Mesenchymal stem cell (in vitro differentiated cells and primary cell): ENCODE measurements at regions not wholly inside any gene's neighbourhood (a gene's known extent, or its start where the extent isn't known, plus 50 kb on each side); places are given as distances from the start of the nearest gene placed in this dataset.

Experiments used
- DNase-seq: peaks from one replicate; pipeline ENCODE4 v3.0.0-alpha.2; 2013
- H2AFZ ChIP-seq: one replicate; pipeline ENCODE4 v1.6.1; 2013; ENCODE audit warnings: low read depth, mild to moderate bottlenecking, control low read depth, inconsistent platforms, low read length, moderate library complexity
- H2AK5ac ChIP-seq: 2 replicates; pipeline ENCODE4 v1.6.1; 2013; ENCODE audit warnings: low read length, moderate library complexity, mild to moderate bottlenecking, inconsistent platforms; ENCODE audit not compliant: severe bottlenecking
- H2BK120ac ChIP-seq: one replicate; pipeline ENCODE4 v1.6.1; 2013; ENCODE audit warnings: low read depth, mild to moderate bottlenecking, inconsistent platforms, low read length, moderate library complexity
- H2BK12ac ChIP-seq, 2 experiments: one replicate each; pipeline ENCODE4 v1.6.1; 2013; ENCODE audit warnings: inconsistent platforms in 2 of 2, low read length in 2 of 2, mild to moderate bottlenecking in 2 of 2, moderate library complexity in 2 of 2, control low read depth in 1 of 2
- H2BK15ac ChIP-seq: one replicate; pipeline ENCODE4 v1.6.1; 2013; ENCODE audit warnings: mild to moderate bottlenecking, low read depth, inconsistent platforms; ENCODE audit not compliant: poor library complexity, severe bottlenecking
- H2BK5ac ChIP-seq: 2 replicates; pipeline ENCODE4 v1.6.1; 2013; ENCODE audit warnings: low read depth, mild to moderate bottlenecking, low read length, control low read depth, inconsistent platforms; ENCODE audit not compliant: poor library complexity, severe bottlenecking
- H3K14ac ChIP-seq, 2 experiments: one replicate each; pipeline ENCODE4 v1.6.1; 2013; ENCODE audit warnings: inconsistent platforms in 2 of 2, low read length in 2 of 2, control low read depth in 1 of 2, mild to moderate bottlenecking in 1 of 2, moderate library complexity in 1 of 2
- H3K18ac ChIP-seq, 2 experiments: one replicate each; pipeline ENCODE4 v1.6.1; 2013; ENCODE audit warnings: inconsistent platforms in 2 of 2, low read length in 2 of 2, control low read depth in 1 of 2, low read depth in 1 of 2, mild to moderate bottlenecking in 1 of 2
- H3K23ac ChIP-seq, 2 experiments: one replicate each; pipeline ENCODE4 v1.6.1; 2013; ENCODE audit warnings: inconsistent platforms in 2 of 2, low read length in 2 of 2, mild to moderate bottlenecking in 2 of 2, moderate library complexity in 2 of 2, control low read depth in 1 of 2
- H3K27ac ChIP-seq: 2 replicates; pipeline ENCODE4 v1.5.1; 2013; ENCODE audit warnings: mild to moderate bottlenecking, moderate library complexity, low read length, control low read depth, inconsistent platforms; ENCODE audit not compliant: poor library complexity, severe bottlenecking
- H3K27me3 ChIP-seq, 2 experiments: 2 replicates each; pipeline versions ENCODE4 v1.6.1 to v1.7.0; 2013; ENCODE audit warnings: low read length in 2 of 2, mild to moderate bottlenecking in 2 of 2, moderate library complexity in 2 of 2, control low read depth in 1 of 2, inconsistent platforms in 1 of 2; ENCODE audit not compliant: control insufficient read depth in 1 of 2, insufficient read depth in 1 of 2
- H3K36me3 ChIP-seq, 2 experiments: 2 replicates each; pipeline versions ENCODE4 v1.6.1 to v1.7.0; 2013; ENCODE audit warnings: low read length in 2 of 2, control low read depth in 1 of 2, inconsistent platforms in 1 of 2, low read depth in 1 of 2, mild to moderate bottlenecking in 1 of 2; ENCODE audit not compliant: insufficient read depth in 2 of 2, control insufficient read depth in 1 of 2
- H3K4ac ChIP-seq, 2 experiments: one replicate each; pipeline ENCODE4 v1.6.1; 2013; ENCODE audit warnings: inconsistent platforms in 2 of 2, low read length in 2 of 2, mild to moderate bottlenecking in 2 of 2, moderate library complexity in 2 of 2, control low read depth in 1 of 2, low read depth in 1 of 2
- H3K4me1 ChIP-seq: 2 replicates; pipeline ENCODE4 v1.6.1; 2013; ENCODE audit warnings: low read depth, low read length, control low read depth; ENCODE audit not compliant: control insufficient read depth, insufficient read depth
- H3K4me2 ChIP-seq: 2 replicates; pipeline ENCODE4 v1.6.1; 2013; ENCODE audit warnings: low read length, mild to moderate bottlenecking, inconsistent platforms; ENCODE audit not compliant: poor library complexity, severe bottlenecking
- H3K4me3 ChIP-seq, 2 experiments: 2 replicates each; pipeline versions ENCODE4 v1.5.1 to v1.7.0; 2013; ENCODE audit warnings: low read length in 2 of 2, mild to moderate bottlenecking in 2 of 2, control low read depth in 1 of 2, low read depth in 1 of 2; ENCODE audit not compliant: insufficient read depth in 1 of 2
- H3K79me1 ChIP-seq: replicated peaks from 2 replicates; pipeline ENCODE4 v1.6.1; 2013; ENCODE audit warnings: mild to moderate bottlenecking, control low read depth, low read length, inconsistent platforms; ENCODE audit not compliant: poor library complexity, severe bottlenecking
- H3K9ac ChIP-seq: 2 replicates; pipeline ENCODE4 v1.7.0; 2013; ENCODE audit warnings: mild to moderate bottlenecking, low read length, moderate library complexity
- H3K9me3 ChIP-seq: 2 replicates; pipeline ENCODE4 v1.7.0; 2013; ENCODE audit warnings: mild to moderate bottlenecking, low read length; ENCODE audit not compliant: control insufficient read depth
- H4K8ac ChIP-seq: one replicate; pipeline ENCODE4 v1.6.1; 2013; ENCODE audit warnings: inconsistent platforms, mild to moderate bottlenecking, low read length, moderate library complexity
- H4K91ac ChIP-seq: one replicate; pipeline ENCODE4 v1.6.1; 2013; ENCODE audit warnings: mild to moderate bottlenecking, low read length, inconsistent platforms
- WGBS: methylation state at CpG from one replicate; pipeline ENCODE4 v1.1.7; 2013; ENCODE audit warnings: mixed read lengths; 5-methylcytosine and 5-hydroxymethylcytosine counted together

- Histone ChIP-seq H3K79me1 (no peaks in the 10 kb centered on the region), H3K36me3 (no peaks in the 10 kb centered on the region), H3K4me1 (peaks cover 3% of the 10 kb centered on the region), H2BK15ac (no peak overlapping the region), H2BK5ac (no peak overlapping the region), H3K4ac (no peak overlapping the region), H3K27ac (no peak overlapping the region), H3K23ac (no peak overlapping the region), H3K4me3 (peak overlapping the region in 1 of 2 experiments; percentile 38), H4K91ac (no peak overlapping the region), H2AFZ (no peak overlapping the region), H3K27me3 (no peaks in the 10 kb centered on the region), H3K14ac (no peak overlapping the region), H3K9ac (peak overlapping the region; percentile 77), H3K4me2 (no peak overlapping the region), H2BK12ac (no peak overlapping the region), H2BK120ac (no peak overlapping the region), H4K8ac (no peak overlapping the region), H3K9me3 (no peaks in the 10 kb centered on the region), H2AK5ac (no peak overlapping the region), H3K18ac (no peak overlapping the region)
- peak; percentile 47 for DNase-seq
- WGBS, result 89% methylated on average over 1 of the region's 1 CpG
Observed at GRCh38 chr18:28767201-28767600, 590.3 kb upstream of the CDH2 start.

DNA sequence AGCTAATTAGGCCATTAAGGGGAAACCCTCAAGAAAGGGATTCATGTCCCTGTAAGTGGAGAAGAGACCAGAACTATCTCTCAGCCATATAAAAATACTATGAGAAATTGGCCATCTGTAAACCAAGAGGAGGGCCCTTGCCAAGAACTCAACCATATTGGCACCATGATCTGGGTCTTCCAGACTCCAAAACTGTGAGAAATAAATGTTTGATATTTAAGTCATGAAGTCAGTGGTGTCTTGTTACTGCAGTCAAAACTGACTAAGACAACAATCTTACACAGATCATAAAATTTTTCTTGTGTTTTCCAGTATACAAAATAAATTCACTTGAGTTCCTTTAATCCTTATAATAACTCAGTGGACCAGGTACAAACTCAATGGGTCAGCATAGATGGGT, 589.8 kb upstream of the CDH2 start:
- H3K4me3 ChIP-seq, result no peak overlapping the region
- peaks cover 3% of the 10 kb centered on the region for H3K4me1 ChIP-seq
- H2BK5ac ChIP-seq, result no peak overlapping the region
- H2BK15ac ChIP-seq, result no peak overlapping the region
- peak overlapping the region; percentile 80 for H4K8ac ChIP-seq
- H2BK120ac ChIP-seq, result peak overlapping the region; percentile 85
- H2AK5ac ChIP-seq, result peak overlapping the region; percentile 54
- peak overlapping the region; percentile 77 for H3K9ac ChIP-seq
- DNase-seq, result peak; percentile 3
- H3K23ac ChIP-seq, result no peak overlapping the region
- H3K18ac ChIP-seq, result peak overlapping the region; percentile 70 to 82
- no peak overlapping the region for H2AFZ ChIP-seq
- no peaks in the 10 kb centered on the region for H3K27me3 ChIP-seq
- H3K36me3 ChIP-seq, result no peaks in the 10 kb centered on the region
- peak overlapping the region in 1 of 2 experiments; percentile 97 for H2BK12ac ChIP-seq
- peak overlapping the region; percentile 50 for H4K91ac ChIP-seq
- no peak overlapping the region for H3K4me2 ChIP-seq
- H3K27ac ChIP-seq, result no peak overlapping the region
- H3K9me3 ChIP-seq, result no peaks in the 10 kb centered on the region
- H3K4ac ChIP-seq, result peak overlapping the region; percentile 46 to 73
- H3K14ac ChIP-seq, result no peak overlapping the region
- no peaks in the 10 kb centered on the region for H3K79me1 ChIP-seq

GRCh38 chr18:28766027-28766426, 589.1 kb upstream of the CDH2 start:
- Histone ChIP-seq H3K14ac (no peak overlapping the region), H3K4me1 (peaks cover 3% of the 10 kb centered on the region), H3K36me3 (no peaks in the 10 kb centered on the region), H2BK120ac (no peak overlapping the region), H3K18ac (no peak overlapping the region), H3K9ac (peak overlapping the region; percentile 77), H3K4ac (no peak overlapping the region), H3K4me3 (no peak overlapping the region), H3K23ac (no peak overlapping the region), H3K9me3 (no peaks in the 10 kb centered on the region), H3K27ac (no peak overlapping the region), H2BK15ac (no peak overlapping the region), H2AFZ (no peak overlapping the region), H4K91ac (no peak overlapping the region), H3K4me2 (no peak overlapping the region), H2AK5ac (no peak overlapping the region), H2BK12ac (no peak overlapping the region), H4K8ac (no peak overlapping the region), H2BK5ac (no peak overlapping the region), H3K79me1 (no peaks in the 10 kb centered on the region), H3K27me3 (no peaks in the 10 kb centered on the region)
- DNase-seq, result peak; percentile 67
- no CpG with 5 or more reads among the region's 2 CpGs for WGBS

GRCh38 chr18:28760299-28760698, 583.4 kb upstream of the CDH2 start:
- Histone ChIP-seq H3K79me1 (no peaks in the 10 kb centered on the region), H3K27ac (no peak overlapping the region), H3K27me3 (no peaks in the 10 kb centered on the region), H2AK5ac (no peak overlapping the region), H3K23ac (no peak overlapping the region), H2BK120ac (no peak overlapping the region), H3K18ac (no peak overlapping the region), H3K4me2 (no peak overlapping the region), H2BK12ac (peak overlapping the region in 1 of 2 experiments; percentile 63), H3K4ac (no peak overlapping the region), H3K4me1 (no peaks in the 10 kb centered on the region), H3K14ac (no peak overlapping the region), H3K9ac (no peak overlapping the region), H2BK15ac (no peak overlapping the region), H3K9me3 (no peaks in the 10 kb centered on the region), H4K91ac (no peak overlapping the region), H2AFZ (no peak overlapping the region), H4K8ac (no peak overlapping the region), H3K4me3 (no peak overlapping the region), H3K36me3 (no peaks in the 10 kb centered on the region), H2BK5ac (no peak overlapping the region)
- 64% methylated on average over 3 of the region's 5 CpGs for whole genome bisulfite sequencing
- DNase-seq, result no peak
